ENCODE measurements at regions not wholly inside any gene's neighbourhood (a gene's known extent, or its start where the extent isn't known, plus 50 kb on each side); places are given as distances from the start of the nearest gene placed in this dataset.

DNA sequence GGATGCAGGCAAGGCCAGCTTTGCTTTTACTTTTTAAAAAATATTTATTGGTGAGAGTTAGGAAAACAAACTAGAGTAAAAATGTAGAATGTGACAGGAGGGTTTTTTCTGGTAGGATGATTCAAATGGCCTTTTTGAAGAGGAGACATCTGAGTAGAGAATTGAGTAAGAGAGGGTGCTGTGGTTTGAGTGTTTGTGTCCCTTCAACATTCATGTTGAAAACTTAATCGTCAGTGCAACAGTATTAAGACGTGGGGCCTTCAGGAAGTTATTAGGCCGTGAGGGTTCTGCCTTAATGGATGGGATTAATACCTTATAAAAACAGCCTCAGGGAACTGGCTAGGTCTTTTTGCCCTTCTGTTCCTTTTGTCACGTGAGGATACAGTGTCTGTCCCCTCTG lies 288.8 kb upstream of the C11orf87 start:
- TF ChIP-seq POLR2A (IDR thresholded peaks at IDR 0.05; ENCODE audit: low read depth, low read length) (no peak), POLR2AphosphoS5 (IDR thresholded peaks at IDR 0.05; ENCODE audit: low read depth, low read length) (no peak), TAF1 (IDR thresholded peaks at IDR 0.05; ENCODE audit: borderline replicate concordance, low read depth, low read length) (no peak)

Measured in GM12892 (cell line).